HG02870 (cell line): ENCODE measurements at regions not wholly inside any gene's neighbourhood (a gene's known extent, or its start where the extent isn't known, plus 50 kb on each side); places are given as distances from the start of the nearest gene placed in this dataset.

ENCODE experiments used
- ATAC-seq: cut with Tn5 transposase; IDR thresholded peaks from one replicate; pipeline ENCODE4 v1.9.1; 2021; ENCODE audit warnings: mild to moderate bottlenecking, moderate library complexity; ENCODE audit not compliant: unreplicated experiment

DNA sequence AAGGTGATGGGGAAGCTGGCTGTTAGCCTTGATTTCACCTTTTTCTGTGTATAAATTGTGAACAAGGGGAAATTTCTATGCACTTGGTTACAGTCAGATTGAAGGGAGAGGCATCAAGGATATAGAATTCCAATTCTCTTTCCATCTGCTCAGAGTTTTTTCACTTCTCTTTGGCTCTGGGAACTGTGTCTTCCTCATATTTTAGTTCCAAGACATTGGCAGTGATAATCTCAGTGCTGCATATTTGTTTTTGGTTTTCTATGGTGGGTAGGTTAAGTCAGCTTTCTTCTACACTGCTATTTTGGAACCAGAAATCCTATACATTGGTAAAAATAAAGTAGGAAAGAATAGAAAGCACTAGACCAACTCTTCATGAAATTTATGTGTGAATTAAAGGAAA, 569.6 kb upstream of the CXADR start:
- no peak for ATAC-seq

GRCh38 chr21:16945580-16945979, 567.3 kb upstream of the CXADR start:
- ATAC-seq = no peak

DNA sequence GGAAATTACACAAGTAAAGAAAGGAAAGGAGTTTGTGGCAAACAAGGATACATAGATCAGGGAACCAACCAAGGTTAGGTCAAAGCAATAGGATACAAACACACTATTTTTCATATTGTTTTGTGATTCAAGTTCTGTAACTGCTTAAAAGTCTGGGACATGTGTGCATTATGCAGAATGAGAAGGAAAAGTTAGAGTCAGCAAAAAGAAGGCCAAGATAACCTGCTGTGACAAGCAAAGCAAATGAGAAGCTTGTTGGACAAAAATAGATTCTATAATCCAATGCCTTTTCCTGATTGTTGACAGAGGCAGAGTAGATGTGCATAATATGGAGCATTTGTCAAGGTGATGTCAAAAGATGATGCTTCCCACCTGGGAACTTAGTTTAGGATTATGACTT, 556.0 kb upstream of the CXADR start:
- ATAC-seq = no peak

- no peak for ATAC-seq
These were observed 547.4 kb upstream of the CXADR start for GRCh38 chr21:16965424-16965823.

- ATAC-seq = no peak
These were observed 544.4 kb upstream of the CXADR start for GRCh38 chr21:16968436-16968835.

DNA sequence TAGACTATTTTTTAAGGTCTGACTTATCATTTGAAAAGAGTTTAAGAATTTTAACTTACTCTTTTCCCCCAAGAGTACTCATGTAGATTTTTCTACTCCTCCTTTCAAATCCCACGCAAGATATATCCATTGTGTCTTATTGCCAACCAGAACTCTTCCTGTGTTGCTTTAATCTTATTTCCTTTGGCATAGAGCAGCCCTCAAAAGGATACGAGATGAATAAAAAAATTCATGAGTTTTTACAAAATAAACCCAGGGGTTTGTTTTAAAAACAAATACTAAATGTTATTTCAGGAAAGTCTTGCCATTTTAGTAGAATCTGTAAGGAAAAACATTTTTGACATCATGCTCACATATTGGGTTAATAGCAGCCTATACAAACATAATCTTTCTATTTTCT, 543.2 kb upstream of the CXADR start:
- ATAC-seq = no peak

DNA sequence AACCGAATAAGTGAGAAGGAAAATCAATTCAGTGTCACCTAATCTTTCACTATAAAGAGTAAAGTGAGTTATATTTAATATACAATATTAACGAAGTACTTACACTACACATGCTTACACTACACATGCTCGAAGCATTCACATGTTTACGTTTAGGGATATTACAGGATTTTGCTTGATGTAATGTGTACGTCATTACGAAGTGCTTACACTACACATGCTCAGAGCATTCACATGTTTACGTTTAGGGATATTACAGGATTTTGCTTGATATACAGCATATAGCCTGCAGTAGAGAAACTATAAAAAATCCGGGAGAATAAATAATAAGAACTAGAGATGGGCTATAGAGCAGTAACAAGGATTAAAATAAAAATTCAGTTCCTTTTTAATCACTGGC, 538.8 kb upstream of the CXADR start:
- ATAC-seq = no peak

DNA sequence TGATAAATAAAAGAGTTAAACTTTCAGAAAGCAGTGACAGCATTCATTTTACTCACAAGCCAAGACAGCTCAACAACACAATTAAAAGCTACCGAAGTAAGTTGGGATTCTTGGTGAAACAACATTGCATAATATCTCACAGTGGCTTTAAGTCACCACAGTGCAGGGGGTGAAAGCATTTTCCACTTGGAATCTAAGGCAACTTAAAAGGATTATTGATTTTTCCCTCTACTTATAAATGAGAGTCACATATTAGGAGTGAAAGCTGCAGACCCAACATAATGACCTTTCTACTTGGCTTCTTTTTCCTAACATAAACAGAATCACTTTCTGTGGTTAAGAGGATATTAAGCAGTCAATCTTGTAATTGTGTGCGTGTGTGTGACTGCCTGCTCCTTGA, 536.6 kb upstream of the CXADR start:
- no peak for ATAC-seq

DNA sequence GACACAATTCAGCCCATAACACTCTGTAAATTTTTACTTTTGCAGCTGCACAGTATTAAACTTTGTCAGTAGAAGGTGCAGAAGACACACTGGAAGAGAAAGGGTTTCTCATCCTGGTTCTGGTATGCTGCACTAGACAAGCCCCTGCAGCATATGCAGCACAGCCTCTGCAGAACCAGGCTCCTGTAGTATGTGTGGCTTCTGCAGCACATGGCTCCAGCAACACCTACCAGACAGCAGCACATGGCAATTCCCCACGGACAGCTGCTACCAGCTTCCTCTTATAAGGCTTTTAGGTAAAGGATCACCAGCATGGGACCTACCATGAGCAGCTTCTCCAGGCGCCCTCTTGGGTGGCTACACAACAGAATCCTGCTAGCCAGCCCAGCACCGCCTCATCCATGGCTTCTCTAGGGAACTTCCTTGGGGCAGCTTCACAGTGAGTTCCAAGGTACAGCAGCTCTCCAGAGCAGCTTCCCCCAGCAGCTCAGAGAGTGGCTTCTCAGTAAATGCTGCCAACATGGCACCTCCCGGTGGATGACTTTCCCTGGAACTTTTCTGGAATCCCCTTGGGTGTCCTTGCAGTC, 534.4 kb upstream of the CXADR start:
- ATAC-seq = no peak

GRCh38 chr21:16979574-16979973, 533.3 kb upstream of the CXADR start:
- ATAC-seq = no peak

GRCh38 chr21:16983420-16983819, 529.4 kb upstream of the CXADR start:
- ATAC-seq = no peak

DNA sequence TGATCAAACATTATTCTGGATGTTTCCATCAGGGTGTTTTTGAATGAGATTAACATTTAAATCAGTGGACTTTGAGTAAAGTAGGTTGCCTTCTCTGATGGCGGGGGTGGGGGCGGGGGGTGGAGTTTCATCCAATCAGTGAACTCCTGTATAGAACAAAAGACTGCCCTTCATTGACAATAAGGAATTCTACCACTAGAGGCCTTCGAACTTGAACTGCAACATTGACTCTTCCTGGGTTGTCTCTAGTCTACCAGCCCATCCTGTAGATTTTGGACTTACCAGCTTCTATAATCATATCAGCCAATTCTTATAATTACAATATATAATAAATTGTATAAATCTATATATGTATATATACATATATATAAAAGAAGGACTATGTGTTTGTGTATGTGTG, 520.4 kb upstream of the CXADR start:
- no peak for ATAC-seq

- no peak for ATAC-seq
These were observed 519.3 kb upstream of the CXADR start for GRCh38 chr21:16993416-16994038.

- ATAC-seq = no peak
These were observed 510.1 kb upstream of the CXADR start for GRCh38 chr21:17002594-17003257.

DNA sequence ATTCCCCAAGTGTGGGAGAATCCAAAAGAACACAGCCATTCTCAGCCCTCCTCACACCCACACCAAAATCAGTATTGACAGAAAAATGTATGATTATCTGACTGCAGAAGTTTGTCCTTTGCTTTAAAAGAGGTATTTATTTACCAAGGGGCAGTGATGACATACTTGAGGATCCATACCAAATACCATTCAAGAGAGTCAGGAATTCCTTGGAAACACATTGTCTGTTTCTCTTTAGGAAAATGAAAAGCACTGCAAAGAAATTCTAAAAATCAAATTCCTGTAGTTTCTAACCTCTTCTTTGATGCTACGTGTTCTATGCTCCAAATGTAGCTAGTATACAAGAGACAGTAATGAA, 509.6 kb upstream of the CXADR start:
- ATAC-seq = no peak

- no peak for ATAC-seq
These were observed 509.0 kb upstream of the CXADR start for GRCh38 chr21:17003763-17004373.

DNA sequence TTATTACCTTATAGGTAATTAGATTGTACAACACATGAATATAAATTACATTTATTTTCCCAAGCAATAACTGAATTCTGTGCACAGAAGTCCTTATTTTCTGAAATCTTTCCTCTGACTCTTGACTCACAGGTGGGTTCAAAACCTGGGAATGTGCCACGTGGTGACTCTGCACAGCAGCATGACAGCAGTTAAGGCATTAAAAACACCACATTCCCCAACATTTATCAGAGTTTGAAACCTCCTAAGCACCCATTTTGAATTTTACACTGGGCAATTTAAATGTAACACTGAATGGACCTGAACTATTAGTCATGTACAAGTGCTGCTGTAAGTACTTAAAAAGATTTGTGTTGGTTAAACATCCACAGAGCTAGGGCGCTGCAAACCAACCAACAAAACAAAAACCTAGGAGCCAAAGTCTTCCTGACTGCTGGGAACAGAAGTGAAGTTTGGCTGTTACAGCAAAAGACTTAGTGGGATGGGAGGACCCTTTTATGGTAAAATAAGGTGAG, 480.6 kb upstream of the CXADR start:
- no peak for ATAC-seq

DNA sequence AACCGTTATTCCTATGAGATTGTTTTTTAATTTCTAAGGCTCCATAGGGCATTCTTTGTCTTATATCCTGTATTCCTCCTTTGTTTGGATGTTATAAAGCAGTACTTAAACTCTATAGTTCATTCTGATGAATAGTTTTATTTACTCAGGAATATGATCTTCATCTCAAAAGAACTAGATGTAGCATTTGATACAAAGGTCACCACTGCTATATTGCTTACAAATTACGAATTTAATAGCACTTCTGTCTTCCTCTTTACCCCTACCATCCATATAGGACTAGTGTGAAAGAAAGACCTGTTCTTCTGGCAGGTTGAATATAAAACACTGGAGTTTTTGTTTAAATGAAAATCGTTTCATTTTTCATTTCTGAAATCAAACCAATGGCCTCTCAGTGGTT, 468.1 kb upstream of the CXADR start:
- ATAC-seq = no peak

GRCh38 chr21:17045214-17045853, 467.5 kb upstream of the CXADR start:
- no peak for ATAC-seq

- no peak for ATAC-seq
These were observed 463.9 kb upstream of the CXADR start for GRCh38 chr21:17048974-17049373.

GRCh38 chr21:17050156-17050555, 462.7 kb upstream of the CXADR start:
- ATAC-seq = no peak

DNA sequence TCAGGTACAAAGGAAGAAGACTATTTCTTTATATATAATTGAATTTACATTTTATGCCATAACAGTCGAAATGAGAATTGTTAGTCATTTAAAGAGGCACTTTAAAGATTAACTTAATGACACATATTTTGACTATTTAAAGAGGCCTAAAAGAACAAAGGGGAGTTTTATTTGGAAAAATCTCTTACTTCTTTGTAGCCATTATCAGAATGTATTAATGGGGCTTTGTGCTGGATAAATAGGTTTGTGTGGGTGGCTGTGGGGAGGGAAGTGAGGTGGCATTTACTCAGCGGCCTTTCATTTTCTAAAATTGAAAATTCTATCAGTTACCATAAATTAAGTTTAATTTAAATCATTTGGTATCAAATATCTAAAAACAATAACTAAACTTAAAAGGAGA, 462.2 kb upstream of the CXADR start:
- no peak for ATAC-seq
